ENCODE measurements at regions not wholly inside any gene's neighbourhood (a gene's known extent, or its start where the extent isn't known, plus 50 kb on each side); places are given as distances from the start of the nearest gene placed in this dataset.

DNA sequence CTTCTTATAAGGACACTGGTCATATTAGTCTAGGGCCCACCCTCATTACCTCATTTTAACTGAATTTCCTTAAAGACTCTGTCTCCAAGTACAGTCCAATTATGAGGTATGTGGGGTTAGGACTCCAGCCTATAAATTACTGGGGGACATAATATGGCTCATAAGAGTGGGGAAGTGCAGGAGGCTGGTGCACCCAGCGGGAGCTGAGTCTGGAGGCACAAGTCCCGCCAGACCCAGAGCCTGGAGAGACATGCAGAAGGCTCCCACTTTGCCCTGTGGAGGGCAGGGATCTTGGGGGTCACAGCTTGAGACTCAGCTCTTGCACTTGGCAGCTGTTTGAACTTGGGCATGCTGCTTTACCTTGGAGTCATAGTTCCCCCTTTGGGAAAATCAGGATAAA, 250.4 kb downstream of the RHOU start:
- DNase-seq (ENCODE audit: extremely low read depth, low read depth) = no peak
- H3K4me3 ChIP-seq (replicated peaks; ENCODE audit: low read depth, low read length) = no peak overlapping the region
- no peak for TF ChIP-seq CTCF (IDR thresholded peaks at IDR 0.05; ENCODE audit: low read depth, low read length, missing control alignments)

- no peak for TF ChIP-seq CTCF (IDR thresholded peaks at IDR 0.05; ENCODE audit: low read depth, low read length, missing control alignments)
- DNase-seq (ENCODE audit: extremely low read depth, low read depth) = no peak
Measured at GRCh38 chr1:228986093-228986904, 251.0 kb downstream of the RHOU start.

DNA sequence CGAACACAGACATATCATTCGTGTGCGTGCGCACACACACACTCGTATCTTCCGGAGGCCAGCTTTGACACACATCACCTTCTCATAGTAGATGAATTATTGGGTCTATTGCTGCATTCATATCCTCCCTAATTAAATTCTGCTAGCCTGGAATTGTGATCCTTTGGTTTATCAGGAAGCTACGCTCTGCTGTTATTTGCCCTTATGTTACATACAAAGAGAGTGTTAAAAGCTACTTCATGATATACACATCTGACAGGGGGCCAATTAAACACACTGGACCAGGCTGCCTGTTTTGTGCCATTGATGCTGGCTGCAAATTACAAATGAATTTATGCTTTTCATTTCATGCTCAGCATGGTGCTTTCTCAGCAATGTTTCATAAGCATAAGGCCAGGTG, 252.0 kb downstream of the RHOU start:
- H3K4me3 ChIP-seq (replicated peaks; ENCODE audit: low read depth, low read length) = no peak overlapping the region
- DNase-seq (ENCODE audit: extremely low read depth, low read depth) = no peak
- TF ChIP-seq CTCF (IDR thresholded peaks at IDR 0.05; ENCODE audit: low read depth, low read length, missing control alignments) = no peak

More at GRCh38 chr1:228986093-228986904, 251.0 kb downstream of the RHOU start:
- no peak overlapping the region for H3K4me3 ChIP-seq (replicated peaks; ENCODE audit: low read depth, low read length)

- DNase-seq (ENCODE audit: extremely low read depth, low read depth) = no peak
- no peak for TF ChIP-seq CTCF (IDR thresholded peaks at IDR 0.05; ENCODE audit: low read depth, low read length, missing control alignments)
- no peak overlapping the region for H3K4me3 ChIP-seq (replicated peaks; ENCODE audit: low read depth, low read length)
Measured at GRCh38 chr1:228987736-228988506, 252.6 kb downstream of the RHOU start.

GRCh38 chr1:228988664-228989063, 253.4 kb downstream of the RHOU start:
- DNase-seq (ENCODE audit: extremely low read depth, low read depth) = no peak
- no peak overlapping the region for H3K4me3 ChIP-seq (replicated peaks; ENCODE audit: low read depth, low read length)
- TF ChIP-seq CTCF (IDR thresholded peaks at IDR 0.05; ENCODE audit: low read depth, low read length, missing control alignments) = no peak

- TF ChIP-seq CTCF (IDR thresholded peaks at IDR 0.05; ENCODE audit: low read depth, low read length, missing control alignments) = no peak
- DNase-seq (ENCODE audit: extremely low read depth, low read depth) = no peak
- H3K4me3 ChIP-seq (replicated peaks; ENCODE audit: low read depth, low read length) = no peak overlapping the region
Measured at GRCh38 chr1:228989176-228989575, 253.9 kb downstream of the RHOU start.

All from HFF-Myc (cell line).